ENCODE measurements at regions not wholly inside any gene's neighbourhood (a gene's known extent, or its start where the extent isn't known, plus 50 kb on each side); places are given as distances from the start of the nearest gene placed in this dataset.

DNA sequence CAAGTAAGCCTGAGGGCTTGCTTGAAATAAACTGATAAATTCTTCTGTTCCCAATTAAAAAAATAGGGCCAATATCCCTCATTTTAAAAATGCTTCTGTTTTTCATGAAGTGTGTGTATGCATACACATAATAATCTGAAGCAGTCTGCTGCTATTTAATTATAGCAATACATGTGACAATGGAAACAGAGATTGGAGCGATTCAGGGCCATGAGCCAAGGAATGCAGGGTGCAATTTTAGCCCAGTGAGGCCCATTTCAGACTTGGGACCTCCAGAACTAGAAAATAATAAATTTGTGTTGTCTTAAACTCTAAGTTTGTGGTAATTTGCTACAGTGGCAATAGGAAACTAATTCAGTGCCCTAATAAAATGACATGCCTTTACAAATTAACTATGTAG, 264.9 kb downstream of the LTN1 start:
- intact Hi-C loops (cut with micrococcal nuclease) = no loop called here
- CTCF ChIA-PET = interaction anchor here (1.0 kb wide), 1 partner anchor 10 kb away, joined by 3 read pairs; no protein-coding TSS in a partner anchor
- Mint-ChIP-seq H3K27ac (ENCODE audit: low read depth, unreplicated experiment) (no peak overlapping the region), H3K27me3 (ENCODE audit: insufficient read depth, unreplicated experiment) (no peaks in the 10 kb centered on the region), H3K4me3 (ENCODE audit: unreplicated experiment) (no peak overlapping the region), H3K4me1 (ENCODE audit: insufficient read depth, unreplicated experiment) (peaks cover 6% of the 10 kb centered on the region), H3K9me3 (ENCODE audit: unreplicated experiment) (no peaks in the 10 kb centered on the region), H3K36me3 (ENCODE audit: insufficient read depth, unreplicated experiment) (no peaks in the 10 kb centered on the region)
- TF ChIP-seq, protein P1, sequence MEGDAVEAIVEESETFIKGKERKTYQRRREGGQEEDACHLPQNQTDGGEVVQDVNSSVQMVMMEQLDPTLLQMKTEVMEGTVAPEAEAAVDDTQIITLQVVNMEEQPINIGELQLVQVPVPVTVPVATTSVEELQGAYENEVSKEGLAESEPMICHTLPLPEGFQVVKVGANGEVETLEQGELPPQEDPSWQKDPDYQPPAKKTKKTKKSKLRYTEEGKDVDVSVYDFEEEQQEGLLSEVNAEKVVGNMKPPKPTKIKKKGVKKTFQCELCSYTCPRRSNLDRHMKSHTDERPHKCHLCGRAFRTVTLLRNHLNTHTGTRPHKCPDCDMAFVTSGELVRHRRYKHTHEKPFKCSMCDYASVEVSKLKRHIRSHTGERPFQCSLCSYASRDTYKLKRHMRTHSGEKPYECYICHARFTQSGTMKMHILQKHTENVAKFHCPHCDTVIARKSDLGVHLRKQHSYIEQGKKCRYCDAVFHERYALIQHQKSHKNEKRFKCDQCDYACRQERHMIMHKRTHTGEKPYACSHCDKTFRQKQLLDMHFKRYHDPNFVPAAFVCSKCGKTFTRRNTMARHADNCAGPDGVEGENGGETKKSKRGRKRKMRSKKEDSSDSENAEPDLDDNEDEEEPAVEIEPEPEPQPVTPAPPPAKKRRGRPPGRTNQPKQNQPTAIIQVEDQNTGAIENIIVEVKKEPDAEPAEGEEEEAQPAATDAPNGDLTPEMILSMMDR (IDR thresholded peaks at IDR 0.05; ENCODE audit: unreplicated experiment) = no peak
- POLR2A ChIA-PET = no interaction called here
- no peak for DNase-seq (ENCODE audit: unreplicated experiment)
- no TSS peak for BruUV-seq (replicated peaks)

DNA sequence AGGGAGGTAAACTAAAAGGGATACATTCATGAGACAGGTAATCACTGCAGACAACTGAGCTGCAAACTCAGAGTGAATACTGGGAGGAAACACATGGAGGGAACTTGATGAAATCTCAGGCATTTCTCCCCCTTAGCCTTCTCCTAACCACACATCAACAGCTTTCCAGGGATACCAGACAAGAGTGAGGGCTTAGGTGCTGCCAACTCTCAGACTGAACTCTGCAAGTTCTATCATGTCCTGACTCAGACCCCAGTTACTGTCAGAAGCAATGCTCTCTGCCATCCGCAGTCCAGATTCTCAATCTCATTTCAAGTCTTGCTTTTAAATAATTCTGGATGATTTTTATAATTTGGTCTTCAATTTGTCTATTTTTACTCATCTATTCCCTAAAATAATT, 267.3 kb downstream of the LTN1 start:
- CTCF ChIA-PET = no interaction called here

DNA sequence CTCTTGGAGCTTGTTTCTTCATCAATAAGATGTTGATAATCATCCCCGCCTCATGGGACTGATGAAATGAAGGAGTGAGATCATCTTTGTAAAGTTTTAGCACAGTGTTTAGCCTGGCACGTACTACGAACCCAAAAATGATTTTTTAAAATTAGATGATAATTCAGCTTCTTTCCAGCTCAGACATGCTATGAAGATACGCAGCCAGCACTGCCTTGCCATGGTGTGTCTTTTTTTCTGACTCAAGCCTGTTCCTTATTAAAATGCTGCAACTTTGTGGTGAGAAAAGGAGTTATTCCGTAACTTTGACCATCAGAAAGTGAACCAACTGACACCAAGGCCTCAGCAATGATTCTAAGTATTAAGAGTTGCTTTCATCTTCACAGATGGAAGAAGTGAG, 269.0 kb downstream of the LTN1 start:
- Mint-ChIP-seq H3K36me3 (ENCODE audit: insufficient read depth, unreplicated experiment) (no peaks in the 10 kb centered on the region), H3K27me3 (ENCODE audit: insufficient read depth, unreplicated experiment) (no peaks in the 10 kb centered on the region), H3K4me1 (ENCODE audit: insufficient read depth, unreplicated experiment) (peaks cover 6% of the 10 kb centered on the region), H3K4me3 (ENCODE audit: unreplicated experiment) (no peak overlapping the region), H3K27ac (ENCODE audit: low read depth, unreplicated experiment) (no peak overlapping the region), H3K9me3 (ENCODE audit: unreplicated experiment) (no peaks in the 10 kb centered on the region)
- BruUV-seq (replicated peaks) = no TSS peak
- intact Hi-C loops (cut with micrococcal nuclease) = no loop called here
- ChIA-PET POLR2A (interaction anchor here (0.9 to 1.1 kb wide), 2 partner anchors 35 to 67 kb away, joined by 3 read pairs; no protein-coding TSS in a partner anchor), CTCF (interaction anchor here (0.7 to 1.0 kb wide), 3 partner anchors 14 to 178 kb away, joined by 3 to 5 read pairs (median 3); no protein-coding TSS in a partner anchor)
- TF ChIP-seq, protein P1 (IDR thresholded peaks at IDR 0.05; ENCODE audit: unreplicated experiment) = no peak
- no peak for DNase-seq (ENCODE audit: unreplicated experiment)

More for the DNA sequence above, 267.3 kb downstream of the LTN1 start:
- no peaks in the 10 kb centered on the region for H3K9me3 Mint-ChIP-seq (ENCODE audit: unreplicated experiment)
- H3K36me3 Mint-ChIP-seq (ENCODE audit: insufficient read depth, unreplicated experiment) = no peaks in the 10 kb centered on the region
- peak overlapping the region; percentile 20 for H3K27ac Mint-ChIP-seq (ENCODE audit: low read depth, unreplicated experiment)
- no TSS peak for BruUV-seq (replicated peaks)
- TF ChIP-seq, protein P1 (IDR thresholded peaks at IDR 0.05; ENCODE audit: unreplicated experiment) = no peak
- H3K4me3 Mint-ChIP-seq (ENCODE audit: unreplicated experiment) = no peak overlapping the region
- peak; percentile 20 for DNase-seq (ENCODE audit: unreplicated experiment)
- intact Hi-C loops (cut with micrococcal nuclease) = no loop called here
- H3K27me3 Mint-ChIP-seq (ENCODE audit: insufficient read depth, unreplicated experiment) = no peaks in the 10 kb centered on the region
- POLR2A ChIA-PET = no interaction called here
- H3K4me1 Mint-ChIP-seq (ENCODE audit: insufficient read depth, unreplicated experiment) = peaks cover 6% of the 10 kb centered on the region

DNA sequence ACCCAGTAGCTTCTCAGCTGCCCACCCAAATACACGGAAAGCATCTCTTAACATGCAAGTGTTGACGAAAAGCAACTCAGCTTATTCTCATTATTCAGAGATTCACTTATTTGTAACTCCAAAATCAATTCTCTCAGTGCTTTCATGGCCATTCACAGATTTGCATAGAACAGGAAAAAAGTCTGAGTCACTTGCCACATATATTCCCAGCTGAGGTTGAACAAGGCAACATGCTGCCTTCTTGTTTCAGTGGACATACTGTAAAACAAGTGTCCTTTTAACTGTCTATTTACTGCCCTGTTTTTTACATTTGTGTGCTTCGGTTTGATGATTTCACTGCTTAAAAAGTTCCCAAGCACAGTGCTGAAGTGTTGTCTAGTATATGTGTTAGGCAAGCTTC, 273.0 kb downstream of the LTN1 start:
- TF ChIP-seq, protein P1 (IDR thresholded peaks at IDR 0.05; ENCODE audit: unreplicated experiment) = no peak
- Mint-ChIP-seq H3K27me3 (ENCODE audit: insufficient read depth, unreplicated experiment) (no peaks in the 10 kb centered on the region), H3K9me3 (ENCODE audit: unreplicated experiment) (no peaks in the 10 kb centered on the region), H3K36me3 (ENCODE audit: insufficient read depth, unreplicated experiment) (no peaks in the 10 kb centered on the region), H3K4me1 (ENCODE audit: insufficient read depth, unreplicated experiment) (no peaks in the 10 kb centered on the region), H3K4me3 (ENCODE audit: unreplicated experiment) (no peak overlapping the region), H3K27ac (ENCODE audit: low read depth, unreplicated experiment) (no peak overlapping the region)
- ChIA-PET POLR2A (no interaction called here), CTCF (interaction anchor here (0.6 kb wide), 2 partner anchors 16 to 1136 kb away, joined by 3 read pairs; no protein-coding TSS in a partner anchor)
- intact Hi-C loops (cut with micrococcal nuclease) = no loop called here
- DNase-seq (ENCODE audit: unreplicated experiment) = no peak
- BruUV-seq (replicated peaks) = no TSS peak

All from MCF 10A (cell line).